Uterus (tissue), 3 donors: ENCODE measurements at regions not wholly inside any gene's neighbourhood (a gene's known extent, or its start where the extent isn't known, plus 50 kb on each side); places are given as distances from the start of the nearest gene placed in this dataset.

ENCODE experiments used
- DNase-seq, 2 donors: peaks; one replicate each; pipeline ENCODE4 v3.0.0-alpha.2; 2019 to 2020
- H3K27ac ChIP-seq, 2 donors: fragments of 200-600 bp; sonication (generic); 1 replicate in 1 of 2; 2 replicates in 1 of 2; pipeline ENCODE4 v1.5.1; 2016 to 2018
- H3K27me3 ChIP-seq, 2 donors: fragments of 200-600 bp; sonication (generic); one replicate each; pipeline ENCODE4 v1.5.1; 2018 to 2019; ENCODE audit warnings: control low read depth in 1 of 2
- H3K36me3 ChIP-seq, 2 donors: fragments of 200-600 bp; sonication (generic); one replicate each; pipeline ENCODE4 v1.5.1; 2019; ENCODE audit warnings: control low read depth in 1 of 2
- H3K4me1 ChIP-seq, 2 donors: fragments of 200-600 bp; sonication (generic); one replicate each; pipeline ENCODE4 v1.5.1; 2018 to 2019; ENCODE audit warnings: control low read depth in 1 of 2
- H3K4me3 ChIP-seq, 2 donors: fragments of 200-600 bp; sonication (generic); 1 replicate in 1 of 2; 2 replicates in 1 of 2; pipeline ENCODE4 v1.5.1; 2018 to 2019; ENCODE audit warnings: mild to moderate bottlenecking in 1 of 2
- H3K9me3 ChIP-seq, 2 donors: fragments of 200-600 bp; sonication (generic); one replicate each; pipeline ENCODE4 v1.5.1; 2019; ENCODE audit warnings: control low read depth in 1 of 2
- CTCF ChIP-seq, 4 experiments: fragments of 200-600 bp in 2 of 4; fragments of 450-650 bp in 2 of 4; sonication (generic) in 2 of 4; IDR thresholded peaks; one replicate each; pipeline ENCODE4 v1.5.1; 2016 to 2019; ENCODE audit warnings: antibody characterized with exemption in 4 of 4, mild to moderate bottlenecking in 2 of 4, moderate library complexity in 1 of 4
- POLR2A ChIP-seq, 2 donors: fragments of 450-650 bp; IDR thresholded peaks; one replicate each; pipeline ENCODE4 v1.6.1; 2016; ENCODE audit warnings: antibody characterized with exemption in 2 of 2, mild to moderate bottlenecking in 1 of 2, moderate library complexity in 1 of 2
- intact Hi-C: fragments of 100-400 bp; cut with DNase I; formaldehyde crosslinking; loops from one replicate; pipeline ENCODE4 v1.15.1; 2023; ENCODE audit warnings: low total_unique reads
- donor health status: DM: yes; HTN: yes; CAD: no.

- Histone ChIP-seq H3K27me3 (no peaks in the 10 kb centered on the region), H3K36me3 (no peaks in the 10 kb centered on the region), H3K4me1 (no peaks in the 10 kb centered on the region), H3K9me3 (no peaks in the 10 kb centered on the region), H3K4me3 (no peak overlapping the region), H3K27ac (no peak overlapping the region)
- TF ChIP-seq POLR2A (IDR thresholded peaks at IDR 0.05) (no peak), CTCF (IDR thresholded peaks at IDR 0.05) (no peak)
- intact Hi-C loops: no loop called here
- DNase-seq: no peak
Measured at GRCh38 chr5:174229514-174230370, 184.2 kb downstream of the NSG2 start.

- intact Hi-C loops: no loop called here
- TF ChIP-seq CTCF (IDR thresholded peaks at IDR 0.05) (no peak), POLR2A (IDR thresholded peaks at IDR 0.05) (no peak)
- Histone ChIP-seq H3K4me3 (no peak overlapping the region), H3K27ac (no peak overlapping the region), H3K36me3 (no peaks in the 10 kb centered on the region), H3K4me1 (no peaks in the 10 kb centered on the region), H3K9me3 (no peaks in the 10 kb centered on the region), H3K27me3 (no peaks in the 10 kb centered on the region)
- no peak for DNase-seq
Measured at GRCh38 chr5:174231956-174232487, 186.5 kb downstream of the NSG2 start.

- Histone ChIP-seq H3K36me3 (no peaks in the 10 kb centered on the region), H3K27me3 (no peaks in the 10 kb centered on the region), H3K9me3 (no peaks in the 10 kb centered on the region), H3K4me3 (no peak overlapping the region), H3K27ac (no peak overlapping the region), H3K4me1 (no peaks in the 10 kb centered on the region)
- DNase-seq: no peak
- intact Hi-C loops: no loop called here
- no peak for TF ChIP-seq POLR2A (IDR thresholded peaks at IDR 0.05)
Measured at GRCh38 chr5:174234388-174234787, 188.9 kb downstream of the NSG2 start.

DNA sequence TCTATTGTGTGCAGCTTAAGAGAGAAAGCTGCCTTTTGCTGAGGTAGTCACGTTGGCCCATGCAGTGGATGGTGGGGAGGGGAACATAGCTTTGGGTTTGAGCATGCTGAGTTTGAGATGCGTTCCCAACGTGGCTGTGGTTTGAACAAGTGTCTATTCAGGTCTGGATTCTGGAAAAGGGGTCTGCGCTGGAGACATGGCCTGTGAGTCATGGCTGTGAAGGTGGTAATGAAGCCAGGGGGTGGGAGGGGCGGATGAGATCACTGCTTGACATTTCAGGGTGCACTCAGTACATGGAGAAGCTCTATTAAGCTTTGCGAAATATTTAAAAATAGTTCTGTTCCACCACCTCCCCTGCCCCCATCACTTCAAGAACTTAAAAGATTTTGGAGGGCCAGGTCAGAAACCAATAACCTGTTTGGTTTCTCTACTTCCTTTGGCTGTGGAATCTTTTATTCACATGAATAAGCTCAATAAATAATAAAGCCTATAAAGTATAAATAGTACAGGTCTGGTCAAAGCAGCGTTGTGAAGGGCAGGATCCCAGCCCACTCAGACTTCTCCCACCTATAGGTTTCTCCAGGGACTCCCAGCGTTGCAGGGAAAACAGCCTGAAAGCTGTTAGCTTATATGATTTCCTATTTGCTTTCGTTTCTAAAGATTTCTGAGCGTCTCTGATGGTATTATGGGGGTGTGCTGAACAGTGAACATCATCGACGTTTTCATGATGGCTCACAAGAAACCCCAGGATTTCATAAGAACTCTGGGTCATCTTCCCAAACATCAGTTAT lies 189.9 kb downstream of the NSG2 start:
- DNase-seq: no peak
- H3K36me3 ChIP-seq: no peaks in the 10 kb centered on the region
- no peak overlapping the region for H3K27ac ChIP-seq
- no peak overlapping the region for H3K4me3 ChIP-seq
- TF ChIP-seq CTCF (IDR thresholded peaks at IDR 0.05): no peak
- no peaks in the 10 kb centered on the region for H3K27me3 ChIP-seq
- intact Hi-C loops: no loop called here
- H3K4me1 ChIP-seq: no peaks in the 10 kb centered on the region
- H3K9me3 ChIP-seq: no peaks in the 10 kb centered on the region

- intact Hi-C loops: no loop called here
Measured at GRCh38 chr5:174236070-174236469, 190.6 kb downstream of the NSG2 start.

More at GRCh38 chr5:174236070-174236469, 190.6 kb downstream of the NSG2 start:
- Histone ChIP-seq H3K27me3 (no peaks in the 10 kb centered on the region), H3K4me3 (no peak overlapping the region), H3K4me1 (no peaks in the 10 kb centered on the region), H3K27ac (no peak overlapping the region), H3K9me3 (no peaks in the 10 kb centered on the region), H3K36me3 (no peaks in the 10 kb centered on the region)
- no peak for DNase-seq
- no peak for TF ChIP-seq POLR2A (IDR thresholded peaks at IDR 0.05)
- no peak for TF ChIP-seq CTCF (IDR thresholded peaks at IDR 0.05)
